ENCODE measurements at regions not wholly inside any gene's neighbourhood (a gene's known extent, or its start where the extent isn't known, plus 50 kb on each side); places are given as distances from the start of the nearest gene placed in this dataset.
"Not testable (repeated sequence)": the region's sequence is repeated elsewhere in the genome, so short reads cannot be mapped to it uniquely, and the experiment has no call there.

GRCh38 chr3:161925749-161926360 is 429.2 kb downstream of the OTOL1 start:
- Mint-ChIP-seq H3K27ac (ENCODE audit: low read depth) (no peak overlapping the region), H3K4me3 (no peak overlapping the region), H3K36me3 (ENCODE audit: insufficient read depth) (no peaks in the 10 kb centered on the region), H3K9me3 (peaks cover 7% of the 10 kb centered on the region), H3K4me1 (no peaks in the 10 kb centered on the region), H3K27me3 (no peaks in the 10 kb centered on the region)
- ATAC-seq (replicated peaks; ENCODE audit: extremely low read depth, poor library complexity, severe bottlenecking) (no peak), DNase-seq (ENCODE audit: low spot score in 2 of 2) (no peak)

- no peak for ATAC-seq (replicated peaks; ENCODE audit: extremely low read depth, poor library complexity, severe bottlenecking)
- Mint-ChIP-seq H3K36me3 (ENCODE audit: insufficient read depth) (no peaks in the 10 kb centered on the region), H3K9me3 (no peaks in the 10 kb centered on the region)
These were observed 430.5 kb downstream of the OTOL1 start for GRCh38 chr3:161927131-161927530.

GRCh38 chr3:161939918-161940620 is 443.5 kb downstream of the OTOL1 start:
- DNase-seq (ENCODE audit: low spot score in 2 of 2) (no peak), ATAC-seq (replicated peaks; ENCODE audit: extremely low read depth, poor library complexity, severe bottlenecking) (no peak)
- no peak overlapping the region for H3K4me3 Mint-ChIP-seq
- no peaks in the 10 kb centered on the region for H3K36me3 Mint-ChIP-seq (ENCODE audit: insufficient read depth)
- H3K27me3 Mint-ChIP-seq = no peaks in the 10 kb centered on the region
- H3K27ac Mint-ChIP-seq (ENCODE audit: low read depth) = no peak overlapping the region
- H3K9me3 Mint-ChIP-seq = peaks cover 23% of the 10 kb centered on the region
- no peaks in the 10 kb centered on the region for H3K4me1 Mint-ChIP-seq

More at GRCh38 chr3:161927131-161927530, 430.5 kb downstream of the OTOL1 start:
- no peak overlapping the region for H3K4me3 Mint-ChIP-seq
- H3K27me3 Mint-ChIP-seq = no peaks in the 10 kb centered on the region
- no peak for DNase-seq (ENCODE audit: low spot score in 2 of 2)
- H3K4me1 Mint-ChIP-seq = no peaks in the 10 kb centered on the region
- H3K27ac Mint-ChIP-seq (ENCODE audit: low read depth) = no peak overlapping the region

GRCh38 chr3:161940621-161940965 is 444.0 kb downstream of the OTOL1 start:
- H3K4me1 Mint-ChIP-seq = no peaks in the 10 kb centered on the region
- no peaks in the 10 kb centered on the region for H3K27me3 Mint-ChIP-seq
- no peak for ATAC-seq (replicated peaks; ENCODE audit: extremely low read depth, poor library complexity, severe bottlenecking)
- no peaks in the 10 kb centered on the region for H3K36me3 Mint-ChIP-seq (ENCODE audit: insufficient read depth)
- H3K27ac Mint-ChIP-seq (ENCODE audit: low read depth) = no peak overlapping the region
- peaks cover 23% of the 10 kb centered on the region for H3K9me3 Mint-ChIP-seq
- DNase-seq (ENCODE audit: low spot score in 2 of 2) = no peak
- H3K4me3 Mint-ChIP-seq = no peak overlapping the region

- Mint-ChIP-seq H3K9me3 (peaks cover 20% of the 10 kb centered on the region), H3K36me3 (ENCODE audit: insufficient read depth) (no peaks in the 10 kb centered on the region), H3K27ac (ENCODE audit: low read depth) (no peak overlapping the region), H3K4me3 (no peak overlapping the region), H3K4me1 (no peaks in the 10 kb centered on the region), H3K27me3 (no peaks in the 10 kb centered on the region)
- no peak for ATAC-seq (replicated peaks; ENCODE audit: extremely low read depth, poor library complexity, severe bottlenecking)
- DNase-seq (ENCODE audit: low spot score in 2 of 2) = no peak
These were observed 445.3 kb downstream of the OTOL1 start for GRCh38 chr3:161941891-161942290.

- not testable (repeated sequence) for DNase-seq (ENCODE audit: low spot score in 2 of 2); ATAC-seq (replicated peaks; ENCODE audit: extremely low read depth, poor library complexity, severe bottlenecking); H3K4me1 Mint-ChIP-seq; H3K36me3 Mint-ChIP-seq (ENCODE audit: insufficient read depth); H3K27ac Mint-ChIP-seq (ENCODE audit: low read depth); H3K27me3 Mint-ChIP-seq; H3K4me3 Mint-ChIP-seq
- H3K9me3 Mint-ChIP-seq = peaks cover 20% of the 10 kb centered on the region
These were observed 447.3 kb downstream of the OTOL1 start for GRCh38 chr3:161943801-161944345.

GRCh38 chr3:161946443-161946960 is 449.9 kb downstream of the OTOL1 start:
- Mint-ChIP-seq H3K4me1 (no peaks in the 10 kb centered on the region), H3K4me3 (no peak overlapping the region), H3K27ac (ENCODE audit: low read depth) (no peak overlapping the region), H3K9me3 (peaks cover 23% of the 10 kb centered on the region), H3K36me3 (ENCODE audit: insufficient read depth) (no peaks in the 10 kb centered on the region), H3K27me3 (no peaks in the 10 kb centered on the region)
- DNase-seq (ENCODE audit: low spot score in 2 of 2) (no peak), ATAC-seq (replicated peaks; ENCODE audit: extremely low read depth, poor library complexity, severe bottlenecking) (no peak)

GRCh38 chr3:161950318-161950868 is 453.8 kb downstream of the OTOL1 start:
- Mint-ChIP-seq H3K4me3 (no peak overlapping the region), H3K4me1 (no peaks in the 10 kb centered on the region), H3K27ac (ENCODE audit: low read depth) (no peak overlapping the region), H3K27me3 (no peaks in the 10 kb centered on the region), H3K36me3 (ENCODE audit: insufficient read depth) (no peaks in the 10 kb centered on the region), H3K9me3 (peaks cover 16% of the 10 kb centered on the region)
- no peak for ATAC-seq (replicated peaks; ENCODE audit: extremely low read depth, poor library complexity, severe bottlenecking)
- DNase-seq (ENCODE audit: low spot score in 2 of 2) = no peak

GRCh38 chr3:161957467-161957866 is 460.9 kb downstream of the OTOL1 start:
- no peak overlapping the region for H3K27ac Mint-ChIP-seq (ENCODE audit: low read depth)
- no peak overlapping the region for H3K4me3 Mint-ChIP-seq
- no peak for ATAC-seq (replicated peaks; ENCODE audit: extremely low read depth, poor library complexity, severe bottlenecking)
- no peaks in the 10 kb centered on the region for H3K27me3 Mint-ChIP-seq
- no peak for DNase-seq (ENCODE audit: low spot score in 2 of 2)
- no peaks in the 10 kb centered on the region for H3K4me1 Mint-ChIP-seq
- peaks cover 2% of the 10 kb centered on the region for H3K9me3 Mint-ChIP-seq
- no peaks in the 10 kb centered on the region for H3K36me3 Mint-ChIP-seq (ENCODE audit: insufficient read depth)

- ATAC-seq (replicated peaks; ENCODE audit: extremely low read depth, poor library complexity, severe bottlenecking) (no peak), DNase-seq (ENCODE audit: low spot score in 2 of 2) (no peak)
- Mint-ChIP-seq H3K4me3 (no peak overlapping the region), H3K4me1 (no peaks in the 10 kb centered on the region), H3K27me3 (no peaks in the 10 kb centered on the region), H3K36me3 (ENCODE audit: insufficient read depth) (no peaks in the 10 kb centered on the region), H3K27ac (ENCODE audit: low read depth) (no peak overlapping the region), H3K9me3 (peaks cover 18% of the 10 kb centered on the region)
These were observed 468.2 kb downstream of the OTOL1 start for GRCh38 chr3:161964857-161965256.

- Mint-ChIP-seq H3K9me3 (peaks cover 15% of the 10 kb centered on the region), H3K4me1 (no peaks in the 10 kb centered on the region), H3K36me3 (ENCODE audit: insufficient read depth) (no peaks in the 10 kb centered on the region), H3K27ac (ENCODE audit: low read depth) (no peak overlapping the region), H3K4me3 (no peak overlapping the region), H3K27me3 (no peaks in the 10 kb centered on the region)
- no peak for ATAC-seq (replicated peaks; ENCODE audit: extremely low read depth, poor library complexity, severe bottlenecking)
- DNase-seq (ENCODE audit: low spot score in 2 of 2) = no peak
These were observed 473.3 kb downstream of the OTOL1 start for GRCh38 chr3:161969867-161970266.

GRCh38 chr3:161975201-161975600 is 478.6 kb downstream of the OTOL1 start:
- Mint-ChIP-seq H3K4me3 (no peak overlapping the region), H3K36me3 (ENCODE audit: insufficient read depth) (no peaks in the 10 kb centered on the region), H3K9me3 (peaks cover 6% of the 10 kb centered on the region), H3K27me3 (no peaks in the 10 kb centered on the region), H3K4me1 (no peaks in the 10 kb centered on the region), H3K27ac (ENCODE audit: low read depth) (no peak overlapping the region)
- DNase-seq (ENCODE audit: low spot score in 2 of 2) (no peak), ATAC-seq (replicated peaks; ENCODE audit: extremely low read depth, poor library complexity, severe bottlenecking) (no peak)

GRCh38 chr3:161977063-161977462 is 480.5 kb downstream of the OTOL1 start:
- H3K27me3 Mint-ChIP-seq = no peaks in the 10 kb centered on the region
- no peak for DNase-seq (ENCODE audit: low spot score in 2 of 2)
- no peak for ATAC-seq (replicated peaks; ENCODE audit: extremely low read depth, poor library complexity, severe bottlenecking)
- H3K36me3 Mint-ChIP-seq (ENCODE audit: insufficient read depth) = no peaks in the 10 kb centered on the region
- H3K4me3 Mint-ChIP-seq = no peak overlapping the region
- H3K27ac Mint-ChIP-seq (ENCODE audit: low read depth) = no peak overlapping the region
- no peaks in the 10 kb centered on the region for H3K9me3 Mint-ChIP-seq
- H3K4me1 Mint-ChIP-seq = no peaks in the 10 kb centered on the region
